ENCODE measurements at regions not wholly inside any gene's neighbourhood (a gene's known extent, or its start where the extent isn't known, plus 50 kb on each side); places are given as distances from the start of the nearest gene placed in this dataset.

DNA sequence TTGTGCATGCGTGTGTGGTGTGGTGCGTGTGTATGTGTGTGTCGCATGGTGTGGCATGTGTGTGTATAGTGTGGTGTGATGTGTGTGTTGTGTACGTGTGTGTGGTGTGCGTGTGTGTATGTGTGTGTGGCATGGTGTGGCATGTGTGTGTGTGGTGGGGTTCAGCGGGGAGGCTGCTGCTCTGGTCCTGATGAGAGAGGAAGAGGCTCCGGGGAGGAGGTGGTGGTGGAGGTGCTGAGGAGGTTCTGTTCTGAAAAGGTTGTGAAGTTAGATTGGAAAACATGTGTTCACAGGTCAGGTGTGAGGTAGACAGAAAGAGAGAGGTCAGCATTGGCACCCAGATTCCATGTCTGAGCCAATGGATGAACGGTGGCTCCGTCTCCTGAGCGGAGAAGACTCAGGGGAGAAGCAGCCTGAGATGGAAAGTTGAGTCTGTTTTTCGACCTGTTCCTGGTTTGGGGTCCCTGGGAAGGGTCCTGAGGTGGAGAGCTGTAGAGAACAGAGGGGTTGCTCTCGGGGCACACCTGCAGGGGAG is 67.2 kb upstream of the HDAC4 start:
- TF ChIP-seq ZFX (IDR thresholded peaks at IDR 0.05; ENCODE audit: borderline replicate concordance) = no peak

DNA sequence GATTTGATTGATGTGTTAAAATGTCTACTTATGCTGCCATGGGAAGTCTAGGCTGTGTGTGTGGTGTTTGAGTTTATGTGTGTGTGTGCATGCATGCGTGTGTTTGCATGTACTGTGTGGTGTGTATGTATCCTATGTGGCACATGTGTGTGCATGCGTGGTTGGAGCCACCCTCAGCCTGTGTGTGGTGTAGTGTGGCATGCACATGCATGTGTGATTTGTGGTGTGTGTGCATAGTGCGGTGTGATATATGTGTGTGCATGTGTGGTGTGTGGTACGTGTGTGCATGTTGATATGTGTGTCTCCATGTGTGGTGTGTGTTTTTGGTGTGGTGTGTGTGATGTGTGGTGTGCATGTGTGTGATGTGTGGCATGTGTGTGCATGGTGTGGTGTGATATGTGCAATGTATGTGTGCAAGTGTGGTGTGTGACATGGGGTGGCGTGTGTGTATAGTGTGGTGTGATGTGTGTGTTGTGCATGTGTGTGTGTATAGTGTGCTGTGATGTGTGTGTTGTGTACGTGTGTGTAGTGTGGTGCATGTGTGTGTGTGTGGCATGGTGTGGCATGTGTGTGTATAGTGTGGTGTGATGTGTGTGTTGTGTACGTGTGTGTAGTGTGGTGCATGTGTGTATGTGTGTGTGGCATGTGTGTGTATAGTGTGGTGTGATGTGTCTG is 66.6 kb upstream of the HDAC4 start:
- TF ChIP-seq, protein P1, sequence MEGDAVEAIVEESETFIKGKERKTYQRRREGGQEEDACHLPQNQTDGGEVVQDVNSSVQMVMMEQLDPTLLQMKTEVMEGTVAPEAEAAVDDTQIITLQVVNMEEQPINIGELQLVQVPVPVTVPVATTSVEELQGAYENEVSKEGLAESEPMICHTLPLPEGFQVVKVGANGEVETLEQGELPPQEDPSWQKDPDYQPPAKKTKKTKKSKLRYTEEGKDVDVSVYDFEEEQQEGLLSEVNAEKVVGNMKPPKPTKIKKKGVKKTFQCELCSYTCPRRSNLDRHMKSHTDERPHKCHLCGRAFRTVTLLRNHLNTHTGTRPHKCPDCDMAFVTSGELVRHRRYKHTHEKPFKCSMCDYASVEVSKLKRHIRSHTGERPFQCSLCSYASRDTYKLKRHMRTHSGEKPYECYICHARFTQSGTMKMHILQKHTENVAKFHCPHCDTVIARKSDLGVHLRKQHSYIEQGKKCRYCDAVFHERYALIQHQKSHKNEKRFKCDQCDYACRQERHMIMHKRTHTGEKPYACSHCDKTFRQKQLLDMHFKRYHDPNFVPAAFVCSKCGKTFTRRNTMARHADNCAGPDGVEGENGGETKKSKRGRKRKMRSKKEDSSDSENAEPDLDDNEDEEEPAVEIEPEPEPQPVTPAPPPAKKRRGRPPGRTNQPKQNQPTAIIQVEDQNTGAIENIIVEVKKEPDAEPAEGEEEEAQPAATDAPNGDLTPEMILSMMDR (IDR thresholded peaks at IDR 0.05) = no peak
- no peak for TF ChIP-seq ZFX (IDR thresholded peaks at IDR 0.05; ENCODE audit: borderline replicate concordance)
- no peak overlapping the region for H3K27ac ChIP-seq

More for the DNA sequence above, 67.2 kb upstream of the HDAC4 start:
- no peak overlapping the region for H3K27ac ChIP-seq

GRCh38 chr2:239466755-239467271 is 66.0 kb upstream of the HDAC4 start:
- no peak for TF ChIP-seq ZFX (IDR thresholded peaks at IDR 0.05; ENCODE audit: borderline replicate concordance)
- TF ChIP-seq, protein P1 (IDR thresholded peaks at IDR 0.05) = no peak
- no peak overlapping the region for H3K27ac ChIP-seq

- no peak for TF ChIP-seq ZFX (IDR thresholded peaks at IDR 0.05; ENCODE audit: borderline replicate concordance)
- H3K27ac ChIP-seq = no peak overlapping the region
Measured at GRCh38 chr2:239466061-239466754, 65.4 kb upstream of the HDAC4 start.

DNA sequence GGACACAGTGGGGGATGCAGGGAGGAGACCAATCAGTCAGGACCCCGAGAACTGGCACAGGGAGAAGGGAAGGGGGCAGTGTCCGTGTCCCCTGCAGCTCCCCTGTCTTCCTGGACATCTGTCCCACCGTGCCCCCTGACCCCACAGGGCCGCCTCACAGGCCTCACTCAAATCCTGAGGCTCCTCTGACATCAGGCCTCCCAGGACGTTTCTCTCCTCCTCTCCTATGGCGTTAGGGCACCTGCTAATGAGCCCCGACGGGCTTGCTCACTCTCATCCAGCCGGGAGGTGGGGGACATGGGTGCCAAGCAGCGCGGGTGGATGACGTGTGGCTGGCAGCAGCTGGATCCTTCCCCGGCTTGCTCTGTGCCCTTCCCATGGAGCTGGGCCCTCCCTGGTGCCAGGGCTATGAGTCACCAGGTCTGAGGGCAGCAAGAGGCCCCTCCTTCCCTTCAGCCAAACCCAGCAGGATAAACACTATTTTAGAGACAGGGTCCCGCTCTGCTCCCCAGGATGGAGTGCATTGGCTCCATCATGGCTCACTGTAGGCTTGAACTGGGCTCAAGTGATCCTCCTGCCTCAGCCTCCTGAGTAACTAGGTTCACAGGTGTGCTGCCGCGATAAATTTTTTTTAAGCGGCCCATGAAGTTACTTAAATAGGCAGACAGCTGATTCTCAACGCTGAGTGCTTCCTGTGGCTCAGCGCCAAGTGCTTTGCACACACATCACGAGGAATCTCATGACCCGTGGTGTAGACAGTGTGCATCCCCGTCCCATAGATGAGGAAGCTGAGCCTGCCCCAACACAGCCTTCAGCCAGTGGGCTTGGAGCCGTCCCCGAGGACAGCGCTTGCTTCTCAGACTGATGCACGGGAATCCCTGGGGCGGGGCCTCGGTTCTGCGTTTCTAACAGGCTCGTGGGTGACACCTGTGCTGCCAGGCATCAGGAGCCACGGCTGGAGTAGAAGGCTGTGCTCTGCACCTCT is 64.5 kb upstream of the HDAC4 start:
- TF ChIP-seq, protein P1 (IDR thresholded peaks at IDR 0.05) = no peak
- no peak for TF ChIP-seq ZFX (IDR thresholded peaks at IDR 0.05; ENCODE audit: borderline replicate concordance)
- H3K27ac ChIP-seq = no peak overlapping the region

DNA sequence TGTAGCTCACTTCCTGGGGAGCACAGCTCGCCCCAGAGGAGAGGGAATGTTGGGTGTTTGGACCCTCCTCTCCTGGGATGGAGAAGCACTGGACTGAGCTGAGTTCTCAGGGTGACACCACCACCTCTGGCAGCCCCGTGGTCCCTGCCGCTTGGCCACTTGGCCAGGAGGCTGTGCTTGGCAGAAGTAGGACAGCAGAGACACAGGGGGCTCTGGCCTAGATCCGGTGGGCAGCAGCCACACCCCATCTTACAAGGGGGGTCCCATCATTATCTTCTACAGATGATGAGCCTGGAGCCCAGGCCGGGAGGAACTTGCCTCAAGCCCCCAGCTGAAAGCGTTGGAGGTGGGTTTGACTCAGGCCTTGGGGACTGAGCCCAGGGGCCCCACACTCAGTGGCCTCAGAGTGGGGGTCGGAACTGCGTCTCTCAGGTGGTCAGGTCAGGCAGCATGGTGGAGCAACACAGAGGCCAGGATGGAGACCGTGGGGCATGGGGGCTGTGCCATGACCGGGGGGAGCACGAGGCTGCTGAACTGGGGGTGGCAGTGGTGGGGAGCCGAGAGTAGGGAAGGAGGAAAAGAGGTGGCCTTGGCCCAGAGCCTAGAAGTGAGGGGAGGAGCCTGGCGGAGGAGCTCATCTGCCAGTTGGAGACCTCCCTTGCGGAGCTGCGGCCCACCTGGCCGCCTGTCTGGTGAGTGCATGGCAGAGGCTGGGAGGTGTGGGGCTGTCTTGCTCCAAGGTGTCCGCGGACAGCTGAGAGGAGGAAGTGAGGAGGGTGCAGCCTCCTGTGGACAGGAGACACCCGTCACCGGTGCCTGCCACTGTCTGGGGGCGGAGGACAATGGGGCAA is 63.6 kb upstream of the HDAC4 start:
- no peak overlapping the region for H3K27ac ChIP-seq
- TF ChIP-seq ZFX (IDR thresholded peaks at IDR 0.05; ENCODE audit: borderline replicate concordance) = no peak
- TF ChIP-seq, protein P1 (IDR thresholded peaks at IDR 0.05) = no peak

DNA sequence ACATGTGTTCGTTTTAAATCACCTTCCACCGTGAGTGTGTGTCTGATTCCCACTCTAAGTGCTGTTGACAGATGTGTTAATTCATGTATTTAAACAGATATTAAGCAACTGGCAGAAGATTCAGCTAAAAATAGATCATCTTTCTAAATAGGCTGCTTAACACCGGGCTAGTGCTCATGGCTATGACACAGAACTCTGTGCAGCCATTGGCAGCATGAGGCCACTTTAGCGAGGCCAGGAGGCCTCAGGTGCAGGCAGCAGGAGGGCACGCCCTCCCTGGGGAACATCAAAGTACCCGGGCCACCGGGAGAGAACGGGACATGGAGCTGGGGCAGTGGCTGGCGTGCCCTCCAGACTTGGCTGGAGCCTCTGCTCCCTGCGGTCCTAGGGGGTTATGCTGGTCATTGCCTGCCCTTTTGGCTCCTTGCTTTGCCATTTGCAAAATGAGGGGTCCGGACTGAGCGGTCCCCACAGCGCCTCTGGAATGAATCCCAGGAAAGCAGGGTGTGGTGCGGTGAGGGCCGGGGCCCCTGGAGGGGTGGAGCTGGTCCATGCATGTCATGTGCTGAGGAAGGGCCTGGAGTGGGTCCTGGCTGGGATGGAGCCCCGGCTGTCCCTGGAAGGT is 62.8 kb upstream of the HDAC4 start:
- no peak for TF ChIP-seq ZFX (IDR thresholded peaks at IDR 0.05; ENCODE audit: borderline replicate concordance)
- TF ChIP-seq, protein P1 (IDR thresholded peaks at IDR 0.05) = no peak
- H3K27ac ChIP-seq = no peak overlapping the region

Data from 22Rv1 (cell line).